Endothelial cell of umbilical vein (primary cell): ENCODE measurements at regions not wholly inside any gene's neighbourhood (a gene's known extent, or its start where the extent isn't known, plus 50 kb on each side); places are given as distances from the start of the nearest gene placed in this dataset.

ENCODE experiments used
- BruUV-seq: library from RNA; stranded (reverse); fragments of 400-500 nt; replicated peaks from 2 replicates; lab custom pipeline; 2021; lab: Mats Ljungman, UMichigan
- CTCF ChIA-PET: fragments of 300-600, 350-600 bp; sonication (Branson Sonifier 250); formaldehyde crosslinking; loops from one replicate; lab custom pipeline; 2021; ENCODE audit warnings: antibody characterized with exemption, inconsistent platforms; lab: Charles Lee
- POLR2A ChIA-PET: fragments of 300-600, 350-600 bp; sonication (Branson Sonifier 250); formaldehyde crosslinking; loops from one replicate; lab custom pipeline; 2021; ENCODE audit warnings: antibody characterized with exemption, inconsistent platforms; lab: Charles Lee
- DNase-seq: peaks from one replicate; pipeline ENCODE4 v3.0.0-alpha.2; 2011; ENCODE audit warnings: low read depth, low spot score
- FAIRE-seq: peaks from 2 replicates; lab custom pipeline; 2011; peaks lifted over from hg19 to GRCh38; lab: Jason Lieb, UNC
- H2AFZ ChIP-seq: 2 replicates; pipeline ENCODE4 v1.6.0; 2012; ENCODE audit warnings: low read depth, low read length, control low read depth, inconsistent platforms
- H3K27ac ChIP-seq: 2 replicates; pipeline ENCODE4 v1.5.1; 2011; ENCODE audit warnings: low read depth, mild to moderate bottlenecking, control low read depth, low read length, moderate library complexity; ENCODE audit not compliant: insufficient read depth
- H3K27me3 ChIP-seq, 2 experiments: 2 replicates each; pipeline versions ENCODE4 v1.6.0 to v1.6.1; 2011; ENCODE audit warnings: low read length in 2 of 2, mixed read lengths in 1 of 2; ENCODE audit not compliant: control insufficient read depth in 2 of 2, insufficient read depth in 2 of 2
- H3K36me3 ChIP-seq, 2 experiments: 2 replicates in 1 of 2; 3 replicates in 1 of 2; pipeline ENCODE4 v1.5.1; 2011; ENCODE audit warnings: low read length in 2 of 2, mild to moderate bottlenecking in 1 of 2, moderate library complexity in 1 of 2; ENCODE audit not compliant: control insufficient read depth in 2 of 2, insufficient read depth in 2 of 2; ENCODE audit errors: extremely low read depth in 1 of 2
- H3K4me1 ChIP-seq: 3 replicates; pipeline ENCODE4 v1.5.1; 2011; ENCODE audit warnings: mild to moderate bottlenecking, low read length; ENCODE audit not compliant: control insufficient read depth, insufficient read depth; ENCODE audit errors: extremely low read depth
- H3K4me2 ChIP-seq: 2 replicates; pipeline ENCODE4 v1.6.1; 2011; ENCODE audit warnings: low read length, control low read depth, mixed read lengths; ENCODE audit not compliant: insufficient read depth
- H3K4me3 ChIP-seq, 3 experiments: fragments of 200-600 bp in 1 of 3; sonication (generic), shearing (Covaris generic) in 1 of 3; replicated peaks in 1 of 3; 2 replicates each; pipeline ENCODE4 v1.5.1; 2011 to 2016; ENCODE audit warnings: control low read depth in 3 of 3, low read length in 3 of 3, mild to moderate bottlenecking in 2 of 3, inconsistent platforms in 1 of 3, low read depth in 1 of 3, moderate library complexity in 1 of 3; ENCODE audit not compliant: insufficient read depth in 1 of 3
- H3K79me2 ChIP-seq: 2 replicates; pipeline ENCODE4 v1.6.0; 2012; ENCODE audit warnings: low read length, inconsistent platforms; ENCODE audit not compliant: control insufficient read depth, insufficient read depth
- H3K9ac ChIP-seq: replicated peaks from 2 replicates; pipeline ENCODE3; 2011; ENCODE audit warnings: low read length, control low read depth; ENCODE audit not compliant: insufficient read depth; ENCODE audit errors: extremely low read depth
- H3K9me1 ChIP-seq: replicated peaks from 3 replicates; pipeline ENCODE4 v1.6.0; 2011; ENCODE audit warnings: mild to moderate bottlenecking, low read length; ENCODE audit not compliant: control insufficient read depth, insufficient read depth; ENCODE audit errors: extremely low read depth
- H3K9me3 ChIP-seq: replicated peaks from 2 replicates; pipeline ENCODE4 v1.5.1; 2012; ENCODE audit warnings: low read length, inconsistent platforms; ENCODE audit not compliant: control insufficient read depth, insufficient read depth
- H4K20me1 ChIP-seq: replicated peaks from 2 replicates; pipeline ENCODE3; 2011; ENCODE audit warnings: mild to moderate bottlenecking, low read length; ENCODE audit not compliant: control insufficient read depth, insufficient read depth; ENCODE audit errors: extremely low read depth
- EZH2 ChIP-seq: IDR thresholded peaks from 2 replicates; pipeline ENCODE4 v1.6.1; 2012; ENCODE audit warnings: borderline replicate concordance, low read depth, mild to moderate bottlenecking, moderate library complexity, low read length, inconsistent platforms; ENCODE audit not compliant: severe bottlenecking
- FOS ChIP-seq: IDR thresholded peaks from 2 replicates; pipeline ENCODE4 v1.6.1; 2011; ENCODE audit warnings: mild to moderate bottlenecking, low read length, moderate library complexity, borderline replicate concordance; ENCODE audit not compliant: insufficient read depth
- GATA2 ChIP-seq: IDR thresholded peaks from 2 replicates; pipeline ENCODE4 v1.7.0; 2011; ENCODE audit warnings: low read depth, mild to moderate bottlenecking, moderate library complexity, mixed read lengths, low read length; ENCODE audit not compliant: insufficient read length, insufficient read depth
- JUN ChIP-seq: IDR thresholded peaks from 2 replicates; pipeline ENCODE4 v1.6.1; 2011; ENCODE audit warnings: borderline replicate concordance, low read depth; ENCODE audit not compliant: insufficient read length, insufficient read depth
- MAX ChIP-seq: IDR thresholded peaks from 2 replicates; pipeline ENCODE4 v1.6.1; 2011; ENCODE audit not compliant: insufficient read depth, insufficient read length
- MYC ChIP-seq: IDR thresholded peaks from one replicate; pipeline ENCODE4 v1.6.1; 2011; ENCODE audit warnings: mild to moderate bottlenecking, low read depth, low read length
- POLR2A ChIP-seq: IDR thresholded peaks from 2 replicates; pipeline ENCODE4 v1.6.1; 2012; ENCODE audit warnings: low read depth, mild to moderate bottlenecking, control low read depth, low read length
- POLR2AphosphoS5 ChIP-seq: IDR thresholded peaks from 2 replicates; pipeline ENCODE4 v1.6.1; 2012; ENCODE audit warnings: low read depth, mild to moderate bottlenecking, control low read depth, low read length, moderate library complexity; ENCODE audit not compliant: insufficient read depth
- dilution Hi-C: fragments of 300-500 bp; cut with MboI; formaldehyde crosslinking; loops from one replicate; pipeline ENCODE4 v1.15.0; 2019; ENCODE audit warnings: low sequenced_read_pairs; ENCODE audit not compliant: extremely low pct_ligation_motif_present
- intact Hi-C: fragments of 100-400 bp; cut with micrococcal nuclease; formaldehyde crosslinking; loops from one replicate; pipeline ENCODE4 v1.10.0; 2022
- TF ChIP-seq, protein P1 (sequence below), 2 donors: IDR thresholded peaks; 1 replicate in 1 of 2; 2 replicates in 1 of 2; pipeline ENCODE4 v1.5.1; 2011; ENCODE audit warnings: low read length in 2 of 2, mild to moderate bottlenecking in 2 of 2, moderate library complexity in 2 of 2, control low read depth in 1 of 2, inconsistent platforms in 1 of 2, low read depth in 1 of 2; ENCODE audit not compliant: insufficient read depth in 1 of 2; ENCODE audit errors: extremely low read depth in 1 of 2

DNA sequence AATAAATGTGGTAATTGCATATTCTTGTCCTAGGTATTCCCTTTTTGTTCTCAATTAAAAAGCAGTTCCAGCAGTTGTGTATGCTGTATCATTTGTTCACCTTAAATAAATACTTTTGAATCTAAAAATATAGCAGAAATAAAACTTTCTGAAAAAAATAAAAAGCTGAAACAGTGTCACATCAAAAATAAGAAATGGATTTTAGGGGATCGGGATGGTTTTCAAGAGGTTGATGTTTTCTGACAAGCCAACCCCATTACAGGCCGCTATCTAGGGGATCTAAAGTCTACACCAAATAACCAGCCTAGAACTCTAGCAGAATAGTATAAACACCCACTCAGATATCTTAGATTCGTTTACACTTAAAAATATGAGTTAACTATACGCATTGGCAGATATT, 95.4 kb upstream of the MAML3 start:
- no peak overlapping the region for H3K27ac ChIP-seq
- no peak overlapping the region for H3K9ac ChIP-seq
- ChIA-PET POLR2A (interaction anchor here (0.9 to 1.0 kb wide), 2 partner anchors 94 to 95 kb away, joined by 3 to 5 read pairs; partner anchors contain the start of gene MAML3), CTCF (interaction anchor here (0.6 to 2.2 kb wide), 8 partner anchors 12 to 237 kb away, joined by 3 to 10 read pairs (median 4); partner anchors contain the start of gene MAML3)
- no peaks in the 10 kb centered on the region for H3K9me1 ChIP-seq
- H4K20me1 ChIP-seq: no peaks in the 10 kb centered on the region
- no peaks in the 10 kb centered on the region for H3K9me3 ChIP-seq
- intact Hi-C loops (no loop called here), dilution Hi-C loops (no loop called here)
- no peak for FAIRE-seq
- no TSS peak for BruUV-seq
- TF ChIP-seq GATA2 (no peak), FOS (no peak), JUN (no peak), POLR2AphosphoS5 (no peak), MYC (no peak), MAX (no peak), POLR2A (no peak), EZH2 (no peak)
- TF ChIP-seq, protein P1, sequence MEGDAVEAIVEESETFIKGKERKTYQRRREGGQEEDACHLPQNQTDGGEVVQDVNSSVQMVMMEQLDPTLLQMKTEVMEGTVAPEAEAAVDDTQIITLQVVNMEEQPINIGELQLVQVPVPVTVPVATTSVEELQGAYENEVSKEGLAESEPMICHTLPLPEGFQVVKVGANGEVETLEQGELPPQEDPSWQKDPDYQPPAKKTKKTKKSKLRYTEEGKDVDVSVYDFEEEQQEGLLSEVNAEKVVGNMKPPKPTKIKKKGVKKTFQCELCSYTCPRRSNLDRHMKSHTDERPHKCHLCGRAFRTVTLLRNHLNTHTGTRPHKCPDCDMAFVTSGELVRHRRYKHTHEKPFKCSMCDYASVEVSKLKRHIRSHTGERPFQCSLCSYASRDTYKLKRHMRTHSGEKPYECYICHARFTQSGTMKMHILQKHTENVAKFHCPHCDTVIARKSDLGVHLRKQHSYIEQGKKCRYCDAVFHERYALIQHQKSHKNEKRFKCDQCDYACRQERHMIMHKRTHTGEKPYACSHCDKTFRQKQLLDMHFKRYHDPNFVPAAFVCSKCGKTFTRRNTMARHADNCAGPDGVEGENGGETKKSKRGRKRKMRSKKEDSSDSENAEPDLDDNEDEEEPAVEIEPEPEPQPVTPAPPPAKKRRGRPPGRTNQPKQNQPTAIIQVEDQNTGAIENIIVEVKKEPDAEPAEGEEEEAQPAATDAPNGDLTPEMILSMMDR (IDR thresholded peaks at IDR 0.05; ENCODE audit: extremely low read depth in 1 of 2, insufficient read depth in 1 of 2, low read depth in 1 of 2, low read length in 2 of 2): no peak
- H3K4me3 ChIP-seq: no peak overlapping the region
- peaks cover 24% of the 10 kb centered on the region for H3K4me1 ChIP-seq
- no peaks in the 10 kb centered on the region for H3K79me2 ChIP-seq
- H3K36me3 ChIP-seq: no peaks in the 10 kb centered on the region
- no peak overlapping the region for H3K4me2 ChIP-seq
- H2AFZ ChIP-seq: no peak overlapping the region
- H3K27me3 ChIP-seq: no peaks in the 10 kb centered on the region
- DNase-seq: peak; percentile 63
